Retinal pigment epithelial cell (primary cell): ENCODE measurements at regions not wholly inside any gene's neighbourhood (a gene's known extent, or its start where the extent isn't known, plus 50 kb on each side); places are given as distances from the start of the nearest gene placed in this dataset.

Source experiments
- DNase-seq: peaks from one replicate; pipeline ENCODE4 v3.0.0-alpha.2; 2010; ENCODE audit warnings: low read depth
- H3K4me3 ChIP-seq: 2 replicates; pipeline ENCODE4 v1.5.1; 2011; ENCODE audit warnings: mild to moderate bottlenecking, low read length, control low read depth, moderate library complexity
- CTCF ChIP-seq: conservative IDR thresholded peaks from 2 replicates; pipeline ENCODE4 v1.5.1; 2011; ENCODE audit warnings: low read depth, low read length, control low read depth, inconsistent platforms

GRCh38 chr4:186906722-186907121 is 183.1 kb upstream of the FAT1 start:
- no peak for TF ChIP-seq CTCF
- DNase-seq, result no peak

DNA sequence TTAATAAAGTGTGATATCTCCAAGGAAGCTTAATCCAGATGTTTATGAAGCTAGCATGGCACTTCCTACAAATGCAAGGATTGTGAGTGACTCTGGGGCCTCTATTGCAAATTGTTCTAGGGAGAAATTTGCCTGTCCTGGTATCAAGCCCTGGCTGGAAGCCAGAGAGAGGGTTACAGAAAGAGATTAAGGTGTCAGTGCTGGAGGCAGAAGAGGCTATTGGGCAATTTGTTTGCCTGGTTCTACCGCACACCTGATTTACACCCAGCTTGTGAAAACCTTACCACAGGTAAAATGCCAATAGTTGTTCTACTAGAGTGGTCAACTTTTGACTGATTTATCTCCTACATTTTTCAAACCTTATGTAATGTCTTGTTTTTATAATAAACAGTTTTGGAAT is 186.7 kb upstream of the FAT1 start:
- no peak overlapping the region for H3K4me3 ChIP-seq
- no peak for TF ChIP-seq CTCF
- DNase-seq, result no peak

More at GRCh38 chr4:186906722-186907121, 183.1 kb upstream of the FAT1 start:
- H3K4me3 ChIP-seq, result no peak overlapping the region

GRCh38 chr4:186912606-186913005 is 188.9 kb upstream of the FAT1 start:
- no peak for TF ChIP-seq CTCF
- H3K4me3 ChIP-seq, result no peak overlapping the region
- DNase-seq, result no peak

DNA sequence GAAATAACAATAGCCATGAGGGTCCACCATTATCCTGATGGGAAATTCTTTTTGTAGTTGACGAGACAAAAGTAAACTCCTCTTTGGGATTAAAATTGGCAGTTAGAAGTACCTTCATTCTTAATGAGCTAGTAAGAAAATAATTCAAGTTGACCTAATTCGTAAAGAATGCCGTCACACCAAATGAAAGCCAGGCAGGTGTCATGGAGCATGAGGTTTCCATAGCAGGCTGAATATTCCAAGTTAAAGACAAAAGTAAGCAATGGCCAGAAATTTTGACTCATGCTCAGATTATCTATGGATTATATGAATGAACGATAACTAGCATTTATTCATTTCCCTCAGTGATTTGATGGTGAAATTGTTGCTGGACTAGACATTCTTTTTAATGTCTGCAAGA is 192.2 kb upstream of the FAT1 start:
- no peak for DNase-seq
- H3K4me3 ChIP-seq, result no peak overlapping the region
- TF ChIP-seq CTCF, result no peak

- H3K4me3 ChIP-seq, result no peak overlapping the region
- no peak for TF ChIP-seq CTCF
Observed at GRCh38 chr4:186917136-186917535, 193.5 kb upstream of the FAT1 start.

GRCh38 chr4:186918466-186918865 is 194.8 kb upstream of the FAT1 start:
- no peak for DNase-seq
- TF ChIP-seq CTCF, result no peak
- no peak overlapping the region for H3K4me3 ChIP-seq

More at GRCh38 chr4:186917136-186917535, 193.5 kb upstream of the FAT1 start:
- no peak for DNase-seq

DNA sequence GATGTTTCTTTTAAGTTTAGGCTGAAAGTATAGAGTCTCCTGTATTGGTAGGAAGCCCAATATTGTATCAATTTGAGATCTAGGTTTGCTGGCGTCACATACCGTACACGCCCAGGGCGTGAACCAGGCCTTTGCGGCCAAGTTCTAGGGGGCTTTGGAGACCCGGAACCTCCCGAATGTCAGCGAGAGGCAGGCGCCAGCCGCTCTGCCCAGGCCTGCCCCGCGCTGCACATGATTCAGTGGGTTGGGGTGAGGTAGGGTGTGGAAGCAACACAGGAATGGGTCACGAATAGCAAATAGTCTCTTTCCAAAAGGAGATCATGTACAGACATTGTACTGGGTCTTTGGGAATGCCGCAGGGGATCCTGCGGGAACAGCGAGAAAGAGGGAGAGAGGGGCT is 195.7 kb upstream of the FAT1 start:
- no peak for TF ChIP-seq CTCF
- H3K4me3 ChIP-seq, result no peak overlapping the region
- no peak for DNase-seq
